Suprapubic skin (tissue), 4 donors: ENCODE measurements at regions not wholly inside any gene's neighbourhood (a gene's known extent, or its start where the extent isn't known, plus 50 kb on each side); places are given as distances from the start of the nearest gene placed in this dataset.
"Not testable (repeated sequence)": the region's sequence is repeated elsewhere in the genome, so short reads cannot be mapped to it uniquely, and the experiment has no call there.

Experiments used
- DNase-seq, 2 donors: peaks; one replicate each; pipeline ENCODE4 v3.0.0-alpha.2; 2019; ENCODE audit warnings: low spot score in 2 of 2
- H3K27ac ChIP-seq: fragments of 200-600 bp; sonication (generic); one replicate; pipeline ENCODE4 v1.5.1; 2019
- H3K27me3 ChIP-seq: fragments of 200-600 bp; sonication (generic); one replicate; pipeline ENCODE4 v1.5.1; 2019
- H3K36me3 ChIP-seq: fragments of 200-600 bp; sonication (generic); one replicate; pipeline ENCODE4 v1.5.1; 2019
- H3K4me1 ChIP-seq: fragments of 200-600 bp; sonication (generic); one replicate; pipeline ENCODE4 v1.5.1; 2019
- H3K4me3 ChIP-seq: fragments of 200-600 bp; sonication (generic); one replicate; pipeline ENCODE4 v1.5.1; 2019; ENCODE audit warnings: mild to moderate bottlenecking
- H3K9me3 ChIP-seq: fragments of 200-600 bp; sonication (generic); one replicate; pipeline ENCODE4 v1.5.1; 2019
- CTCF ChIP-seq, 2 donors: fragments of 200-600 bp in 1 of 2; fragments of 450-650 bp in 1 of 2; sonication (generic) in 1 of 2; IDR thresholded peaks; one replicate each; pipeline ENCODE4 v1.5.1; 2016 to 2019; ENCODE audit warnings: antibody characterized with exemption in 2 of 2, mild to moderate bottlenecking in 1 of 2, moderate library complexity in 1 of 2
- EP300 ChIP-seq: sonication (generic); formaldehyde crosslinking; IDR thresholded peaks from one replicate; pipeline ENCODE4 v1.6.1; 2017; ENCODE audit warnings: antibody characterized with exemption
- POLR2A ChIP-seq, 2 donors: fragments of 450-650 bp; IDR thresholded peaks; one replicate each; pipeline ENCODE4 v1.6.1; 2017; ENCODE audit warnings: antibody characterized with exemption in 2 of 2, mild to moderate bottlenecking in 2 of 2, moderate library complexity in 2 of 2
- POLR2AphosphoS5 ChIP-seq, 3 donors: sonication (generic); formaldehyde crosslinking; IDR thresholded peaks; one replicate each; pipeline ENCODE4 v1.6.1; 2017; ENCODE audit warnings: antibody characterized with exemption in 3 of 3
- WGBS: methylation state at CpG from one replicate; pipeline ENCODE4 v1.1.5; 2018; 5-methylcytosine and 5-hydroxymethylcytosine counted together

GRCh38 chr13:22903925-22904324 is 276.9 kb upstream of the SGCG start:
- H3K4me3 ChIP-seq: no peak overlapping the region
- no peak overlapping the region for H3K27ac ChIP-seq
- H3K36me3 ChIP-seq: no peaks in the 10 kb centered on the region
- TF ChIP-seq POLR2A (IDR thresholded peaks at IDR 0.05): no peak
- TF ChIP-seq EP300: no peak
- TF ChIP-seq CTCF (IDR thresholded peaks at IDR 0.05): no peak
- no peak for TF ChIP-seq POLR2AphosphoS5 (IDR thresholded peaks at IDR 0.05)
- H3K27me3 ChIP-seq: no peaks in the 10 kb centered on the region
- no peaks in the 10 kb centered on the region for H3K9me3 ChIP-seq
- no peaks in the 10 kb centered on the region for H3K4me1 ChIP-seq
- no peak for DNase-seq

- Histone ChIP-seq H3K4me3 (peak overlapping the region; percentile 70), H3K27ac (no peak overlapping the region), H3K36me3 (no peaks in the 10 kb centered on the region), H3K9me3 (no peaks in the 10 kb centered on the region), H3K27me3 (no peaks in the 10 kb centered on the region), H3K4me1 (peaks cover 10% of the 10 kb centered on the region)
- DNase-seq: no peak
- WGBS: 1% methylated on average over 38 of the region's 58 CpGs
- no peak for TF ChIP-seq EP300
- TF ChIP-seq POLR2AphosphoS5 (IDR thresholded peaks at IDR 0.05): no peak
- TF ChIP-seq POLR2A (IDR thresholded peaks at IDR 0.05): no peak
- TF ChIP-seq CTCF (IDR thresholded peaks at IDR 0.05): no peak
Observed at GRCh38 chr13:22915442-22916082, 265.2 kb upstream of the SGCG start.

- H3K27ac ChIP-seq, DNase-seq, H3K4me1 ChIP-seq, H3K27me3 ChIP-seq, H3K9me3 ChIP-seq, H3K4me3 ChIP-seq, H3K36me3 ChIP-seq: not testable (repeated sequence)
- WGBS: 58% methylated on average over 4 of the region's 4 CpGs
Observed at GRCh38 chr13:22916276-22916675, 264.5 kb upstream of the SGCG start.

GRCh38 chr13:22925881-22926747 is 254.7 kb upstream of the SGCG start:
- DNase-seq: peak; percentile 84 to 89
- Histone ChIP-seq H3K4me3 (peak overlapping the region; percentile 50), H3K36me3 (no peaks in the 10 kb centered on the region), H3K4me1 (peaks cover 12% of the 10 kb centered on the region), H3K27ac (no peak overlapping the region), H3K9me3 (no peaks in the 10 kb centered on the region), H3K27me3 (peaks cover 3% of the 10 kb centered on the region)
- 13% methylated on average over 53 of the region's 55 CpGs for WGBS
- TF ChIP-seq POLR2AphosphoS5 (IDR thresholded peaks at IDR 0.05) (no peak), POLR2A (IDR thresholded peaks at IDR 0.05) (no peak)

- Histone ChIP-seq H3K4me1 (peaks cover 12% of the 10 kb centered on the region), H3K27ac (no peak overlapping the region), H3K36me3 (no peaks in the 10 kb centered on the region), H3K27me3 (peaks cover 3% of the 10 kb centered on the region), H3K4me3 (peak overlapping the region; percentile 50), H3K9me3 (no peaks in the 10 kb centered on the region)
- TF ChIP-seq EP300 (no peak), POLR2A (IDR thresholded peaks at IDR 0.05) (no peak), POLR2AphosphoS5 (IDR thresholded peaks at IDR 0.05) (no peak), CTCF (IDR thresholded peaks at IDR 0.05) (no peak)
- DNase-seq: peak in 1 of 2 donors; percentile 70
- WGBS: 0% methylated on average over 4 of the region's 56 CpGs
Observed at GRCh38 chr13:22926748-22927400, 253.9 kb upstream of the SGCG start.

GRCh38 chr13:22927845-22928244 is 252.9 kb upstream of the SGCG start:
- H3K36me3 ChIP-seq, H3K27ac ChIP-seq, H3K27me3 ChIP-seq, H3K4me3 ChIP-seq, H3K9me3 ChIP-seq: not testable (repeated sequence)
- peak in 1 of 2 donors; percentile 47 for DNase-seq
- H3K4me1 ChIP-seq: peaks cover 12% of the 10 kb centered on the region
- 90% methylated on average over 2 of the region's 4 CpGs for WGBS
